ENCODE measurements at regions not wholly inside any gene's neighbourhood (a gene's known extent, or its start where the extent isn't known, plus 50 kb on each side); places are given as distances from the start of the nearest gene placed in this dataset.

GRCh38 chr1:30400507-30400906, 322.9 kb downstream of the MATN1 start:
- no peak for DNase-seq

GRCh38 chr1:30399026-30399425, 324.4 kb downstream of the MATN1 start:
- no peak for DNase-seq

DNA sequence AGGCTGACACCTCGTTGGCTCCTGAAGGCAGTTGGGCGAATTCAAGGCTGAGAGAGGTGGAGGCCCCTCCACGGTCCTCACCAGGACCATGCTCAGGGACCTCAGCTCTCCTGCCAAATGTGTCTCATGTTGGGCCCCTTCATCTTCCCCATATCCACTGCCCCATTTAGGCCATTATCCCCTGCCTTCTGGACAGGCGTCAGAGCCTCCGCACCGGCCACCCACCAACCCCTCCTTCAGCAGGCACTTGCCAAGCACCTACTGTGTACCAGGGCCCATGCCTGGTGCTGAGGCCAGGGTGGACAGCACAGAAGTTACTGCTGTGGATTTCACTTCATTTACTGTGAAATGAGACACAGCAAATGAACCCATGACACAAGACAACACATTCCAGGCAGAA, 325.8 kb downstream of the MATN1 start:
- DNase-seq, result no peak

DNA sequence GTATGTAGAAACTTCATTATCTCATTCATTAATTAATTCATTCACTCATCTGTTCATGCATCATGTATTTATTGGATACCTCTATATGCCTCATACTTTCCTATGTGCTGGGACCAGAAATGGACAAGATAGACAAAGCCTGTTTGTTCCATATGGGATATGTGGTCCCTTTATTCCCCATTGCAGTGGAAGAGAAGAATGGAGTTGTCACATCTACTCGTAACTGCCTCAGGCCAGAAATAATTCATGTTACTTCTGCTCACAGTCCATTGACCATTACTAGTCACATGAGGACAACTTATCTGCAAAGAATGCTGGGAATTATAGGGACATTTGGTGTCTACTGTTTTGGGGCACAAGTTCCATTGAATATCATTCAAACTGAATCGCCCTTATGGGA, 327.8 kb downstream of the MATN1 start:
- DNase-seq, result no peak

DNA sequence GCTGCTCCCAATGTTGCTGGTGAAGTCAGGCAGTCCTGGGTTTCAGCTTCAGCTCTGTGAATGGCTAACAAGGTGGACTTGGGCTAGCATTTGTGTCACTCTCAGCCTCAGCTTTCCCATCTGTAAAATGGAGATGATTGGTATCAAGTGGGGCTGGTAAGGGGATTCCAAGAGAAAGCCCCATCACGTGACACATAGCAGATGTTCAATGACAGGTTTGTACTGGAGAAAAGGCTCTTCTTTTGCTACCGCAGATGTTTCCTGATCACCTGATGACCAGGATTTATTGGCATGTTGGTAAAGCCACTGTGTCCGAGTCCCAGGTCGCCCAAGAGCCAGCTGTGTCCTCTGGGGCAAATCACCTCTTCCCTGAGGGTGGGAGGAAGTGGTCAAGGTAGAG, 335.0 kb downstream of the MATN1 start:
- DNase-seq, result no peak

DNA sequence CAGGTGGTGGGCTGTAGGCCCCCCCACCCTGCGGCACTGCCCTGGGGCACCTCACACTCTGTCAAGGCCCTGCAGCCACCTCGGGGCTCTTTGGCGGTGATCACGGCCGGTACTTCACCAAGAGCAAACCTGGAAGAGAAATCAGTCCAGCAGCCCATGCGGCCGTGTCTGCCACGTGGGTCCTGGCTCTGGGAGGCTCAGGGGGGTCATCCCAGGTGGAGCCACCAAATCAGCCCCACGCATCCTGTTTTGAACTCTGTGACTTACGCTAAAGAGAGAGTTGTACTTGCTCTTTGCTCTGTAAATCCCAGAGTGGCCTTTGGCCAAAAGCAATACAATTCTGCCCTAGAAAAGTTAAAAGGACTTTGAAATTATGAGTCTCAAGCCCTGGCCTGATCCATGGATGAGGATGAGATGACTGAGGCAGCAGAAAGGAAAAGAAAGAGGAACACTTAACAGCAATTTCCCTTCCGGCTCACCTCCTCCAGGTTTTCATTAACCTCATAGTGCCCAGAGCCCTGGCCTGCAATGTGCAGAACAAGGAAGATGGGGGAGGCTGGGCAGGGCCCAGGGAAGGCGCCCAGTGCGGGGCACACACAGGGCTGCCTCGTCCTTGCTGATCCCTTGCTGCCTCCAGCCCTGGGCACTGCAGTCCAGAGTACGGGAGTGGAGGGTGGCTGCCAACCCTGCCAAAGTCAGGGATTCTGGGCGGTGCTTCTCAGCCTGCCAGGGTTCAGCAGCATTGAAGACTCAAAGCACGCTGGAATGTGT, 337.0 kb downstream of the MATN1 start:
- no peak for DNase-seq

DNA sequence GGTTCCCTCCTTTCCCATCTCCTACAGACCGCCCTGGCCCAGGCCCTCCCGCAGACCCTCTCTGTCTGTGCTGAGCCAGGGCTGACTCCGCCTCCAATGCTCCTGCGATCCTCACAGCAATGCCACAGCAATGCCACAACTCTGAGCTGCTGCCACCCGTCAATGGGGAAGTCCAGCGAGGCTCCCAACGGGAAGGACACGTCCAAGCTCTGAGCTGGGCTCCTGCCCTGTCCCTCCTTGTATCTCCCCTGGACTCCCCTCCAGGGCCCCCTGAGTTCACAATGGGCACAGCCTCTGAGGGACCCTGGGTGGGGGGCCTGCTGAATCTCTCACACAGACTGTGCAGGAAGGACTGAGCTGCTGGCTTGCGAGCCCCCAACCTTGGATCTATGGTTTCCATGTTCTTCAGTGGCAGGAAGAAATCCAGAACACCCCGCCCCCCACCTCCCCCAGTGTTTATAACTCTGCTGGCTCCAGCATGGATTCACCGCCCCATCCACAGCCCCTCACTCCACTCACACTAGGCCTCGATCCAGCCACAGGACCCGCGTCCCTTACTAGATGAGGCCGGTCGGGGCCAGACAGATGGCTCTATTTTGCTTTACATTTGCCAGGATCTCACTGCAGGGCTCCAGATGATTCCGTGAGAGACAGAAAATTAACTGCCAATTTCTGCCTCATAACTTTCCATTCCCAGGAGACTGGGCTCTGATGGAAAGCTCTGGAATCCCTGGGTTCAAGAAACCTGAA, 338.0 kb downstream of the MATN1 start:
- no peak for DNase-seq

DNA sequence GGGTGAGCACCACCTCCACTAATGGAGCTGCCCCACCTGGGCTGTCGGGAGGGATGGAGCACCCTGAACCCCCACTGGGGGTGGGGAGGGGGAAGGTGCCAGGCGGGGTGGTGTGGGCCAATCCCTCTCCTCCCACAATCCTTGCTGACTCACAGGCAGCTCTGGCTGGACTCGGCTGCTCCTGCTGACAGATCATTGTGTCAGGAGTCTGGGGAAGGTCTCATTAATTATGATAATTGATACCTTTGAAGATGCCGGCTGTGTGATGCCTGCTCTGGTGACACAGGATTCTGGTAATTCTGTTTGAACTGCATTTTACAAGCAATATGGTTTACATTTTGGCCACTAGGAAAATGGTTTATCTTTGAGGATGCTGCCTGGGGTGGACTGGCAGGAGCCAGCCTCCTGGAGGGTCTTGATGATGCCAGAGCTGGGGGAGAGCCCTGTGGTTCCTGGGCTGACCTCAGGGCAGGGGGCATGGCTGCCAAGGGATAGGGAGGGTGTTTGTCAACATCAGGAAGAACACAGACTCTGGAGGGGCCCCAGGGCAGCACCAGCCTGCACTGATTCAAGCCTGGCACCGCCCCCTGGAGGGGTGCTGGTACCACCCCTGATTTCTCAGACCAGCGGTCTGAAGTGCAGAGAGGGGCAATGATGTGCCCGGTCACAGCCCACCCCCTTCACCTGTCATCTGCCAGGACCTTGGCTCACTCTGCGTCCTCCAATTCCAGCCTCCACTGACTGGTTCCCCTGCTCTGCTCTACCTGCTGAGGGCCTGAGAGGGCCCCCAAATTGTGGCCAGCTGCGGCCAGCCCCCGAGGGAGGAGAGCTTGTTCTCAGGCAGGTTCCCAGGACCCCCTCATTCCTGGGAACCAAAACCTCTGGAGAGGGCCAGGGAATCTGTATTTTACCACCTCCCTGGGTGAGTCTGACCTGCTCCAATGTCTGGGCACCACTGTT, 338.8 kb downstream of the MATN1 start:
- DNase-seq, result no peak

GRCh38 chr1:30383221-30383711, 340.1 kb downstream of the MATN1 start:
- DNase-seq, result no peak

DNA sequence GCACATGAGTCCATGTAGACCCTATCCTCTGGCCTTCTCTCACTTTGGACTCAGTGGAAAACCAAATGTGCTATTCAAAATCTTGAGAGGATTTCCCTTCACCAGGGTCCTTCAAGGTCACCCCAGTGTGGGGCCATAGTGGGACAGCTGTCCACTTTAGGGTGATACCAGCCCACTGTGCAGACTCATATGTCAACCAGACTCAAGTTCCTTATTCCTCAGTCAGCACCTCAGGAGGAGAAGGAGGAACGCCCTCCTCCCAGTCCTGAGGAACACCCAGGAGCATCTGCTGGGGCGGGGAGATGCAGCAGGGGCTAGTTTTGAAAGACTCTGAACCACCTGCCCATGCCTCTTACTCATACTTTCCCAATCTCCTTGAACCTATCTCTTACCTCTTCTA, 340.9 kb downstream of the MATN1 start:
- no peak for DNase-seq

DNA sequence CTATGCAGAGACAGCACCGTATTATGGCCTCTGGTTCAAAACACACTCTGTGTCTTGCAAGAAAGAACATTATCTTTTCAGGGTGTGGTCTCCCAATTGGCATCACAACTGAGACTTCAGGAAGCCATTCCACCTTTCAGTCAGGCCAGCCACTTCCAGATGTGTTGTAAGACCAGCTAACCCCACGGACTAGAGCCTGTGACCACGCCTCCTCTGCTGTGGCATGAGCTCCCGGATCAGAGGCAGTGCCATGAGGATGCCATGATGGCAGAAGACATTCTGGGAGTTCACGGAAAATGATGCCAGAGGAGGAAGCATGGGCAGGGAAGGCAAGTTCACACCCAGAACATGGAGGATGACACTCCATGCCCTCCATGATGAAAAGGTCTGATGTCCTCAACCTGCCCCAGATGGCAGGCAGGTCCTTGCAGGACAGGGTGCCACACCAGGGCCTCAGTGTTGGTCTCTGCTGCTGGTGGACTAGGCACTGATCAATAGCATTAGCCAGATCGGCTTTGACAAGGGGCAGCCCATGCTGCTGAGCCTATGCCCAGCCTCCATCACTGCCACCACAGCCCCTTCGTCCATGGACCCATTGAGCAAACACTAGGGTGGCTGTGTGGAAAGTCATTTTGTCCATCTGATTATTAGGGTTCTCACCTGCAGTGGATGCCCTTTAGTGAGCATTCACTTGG, 341.6 kb downstream of the MATN1 start:
- no peak for DNase-seq

GRCh38 chr1:30381266-30381665, 342.1 kb downstream of the MATN1 start:
- DNase-seq, result no peak

DNA sequence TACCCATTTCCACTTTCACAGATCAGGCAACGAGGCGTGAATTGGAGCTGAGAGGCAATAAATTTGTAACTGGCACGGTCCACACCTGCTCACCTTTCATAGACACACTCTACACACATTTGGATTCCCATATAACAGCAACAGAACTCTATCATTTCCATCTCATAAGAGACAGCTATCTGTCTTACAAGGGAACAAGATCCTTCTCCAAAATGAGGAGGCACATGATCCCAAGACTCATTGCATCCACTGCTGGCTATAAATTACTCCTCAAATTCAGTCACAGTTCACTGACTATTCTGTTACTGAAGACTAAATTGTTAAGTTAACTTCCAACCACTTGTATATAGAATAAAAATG, 342.8 kb downstream of the MATN1 start:
- DNase-seq, result no peak

DNA sequence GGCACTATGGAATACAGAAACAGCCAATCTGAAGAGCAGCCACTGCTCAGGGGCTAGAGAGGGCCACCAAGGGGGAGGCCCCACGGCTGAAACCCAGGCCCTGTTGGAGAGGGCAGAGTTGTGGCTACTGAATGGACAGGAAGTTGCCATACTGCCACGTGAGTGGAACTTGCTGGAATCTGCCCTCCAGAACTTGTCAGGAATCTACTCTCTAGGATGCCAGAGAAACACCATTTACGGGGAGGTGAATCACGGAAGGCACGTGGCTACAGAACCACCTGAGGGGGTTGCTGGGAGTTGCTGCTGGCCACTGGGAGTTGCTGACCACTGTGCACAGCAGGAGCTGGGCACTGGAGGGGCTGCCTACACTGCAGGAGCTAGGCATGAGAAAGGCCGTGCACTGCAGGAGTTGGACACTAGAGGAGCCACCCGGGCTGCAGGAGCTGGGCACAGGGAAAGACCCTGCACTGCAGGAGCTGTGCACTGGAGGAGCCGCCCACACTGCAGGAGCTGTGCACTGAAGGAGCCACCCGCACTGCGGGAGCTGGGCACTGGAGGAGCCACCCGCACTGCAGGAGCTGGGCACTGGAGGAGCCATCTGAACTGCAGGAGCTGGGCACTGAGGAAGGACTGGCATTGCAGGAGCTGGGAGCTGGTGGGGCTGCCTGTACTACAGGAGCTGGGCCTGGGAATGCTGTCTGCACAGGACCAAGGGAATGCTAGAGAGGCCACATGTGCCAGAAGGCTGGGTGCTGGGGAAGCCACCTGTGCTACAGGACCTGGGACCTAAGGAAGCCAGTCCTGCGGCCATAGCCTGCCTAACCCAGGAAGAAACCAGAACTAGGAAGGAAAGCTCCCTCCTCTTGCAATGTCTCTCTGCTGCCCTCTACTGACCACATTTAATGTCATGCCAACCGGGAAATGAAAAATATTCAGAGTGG, 343.4 kb downstream of the MATN1 start:
- DNase-seq, result peak; percentile 41 to 59

GRCh38 chr1:30378991-30379581, 344.3 kb downstream of the MATN1 start:
- no peak for DNase-seq

- DNase-seq, result no peak
These were observed 345.3 kb downstream of the MATN1 start for GRCh38 chr1:30378003-30378596.

GRCh38 chr1:30377230-30378002, 346.0 kb downstream of the MATN1 start:
- DNase-seq, result no peak

DNA sequence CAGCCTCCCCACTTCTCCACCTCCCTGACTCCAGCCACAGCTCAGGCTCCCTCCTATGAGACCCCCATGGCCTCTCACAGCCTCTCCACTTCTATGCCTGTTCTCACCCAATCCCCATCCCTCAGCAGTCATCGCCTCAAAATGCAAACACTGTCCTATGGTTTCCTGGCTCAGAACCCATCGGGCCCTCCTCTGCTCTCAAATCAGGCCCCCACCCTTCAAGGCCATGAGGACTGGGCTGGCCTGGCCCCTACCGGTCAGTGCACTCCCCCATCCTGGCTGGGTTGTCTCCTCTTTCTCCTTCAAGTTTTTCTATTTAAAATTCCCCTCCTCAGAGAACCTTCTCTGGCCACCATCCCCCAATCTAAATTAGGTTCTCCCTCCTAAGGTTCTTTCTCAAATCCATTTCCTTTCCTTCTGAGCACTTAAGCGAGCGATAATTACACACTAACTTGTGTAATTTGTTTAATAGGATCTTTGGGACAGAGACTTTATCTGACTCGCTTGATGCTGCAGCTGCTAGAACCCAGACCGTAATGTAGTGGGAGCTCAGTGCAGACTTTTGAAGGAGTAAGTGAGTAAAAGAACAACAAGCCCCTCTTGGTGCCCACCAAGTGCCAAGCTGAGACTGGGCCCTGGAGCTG, 347.2 kb downstream of the MATN1 start:
- DNase-seq, result no peak

DNA sequence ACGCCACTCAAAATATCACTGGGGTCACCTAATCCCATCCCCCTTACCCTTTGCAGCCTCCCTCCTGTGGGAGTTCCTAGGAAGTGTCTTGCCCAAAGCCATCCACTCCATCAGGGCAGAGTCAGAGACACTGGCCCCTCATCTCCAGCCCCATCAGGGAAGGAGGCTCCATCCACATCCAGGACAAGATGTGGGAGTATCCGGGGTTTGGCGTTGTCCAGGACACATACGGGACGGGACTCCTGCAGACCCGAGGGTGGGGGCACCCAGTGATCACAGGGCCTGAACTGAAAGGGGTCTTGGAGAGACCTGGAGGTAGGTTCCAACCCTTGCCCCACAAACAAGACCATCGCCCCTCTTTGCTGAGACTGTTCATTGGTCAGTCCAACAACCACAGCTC, 348.2 kb downstream of the MATN1 start:
- DNase-seq, result no peak
